Smooth muscle cell (in vitro differentiated cells): ENCODE measurements at regions not wholly inside any gene's neighbourhood (a gene's known extent, or its start where the extent isn't known, plus 50 kb on each side); places are given as distances from the start of the nearest gene placed in this dataset.

Experiments used
- DNase-seq: peaks from one replicate; lab custom pipeline; 2025; ENCODE audit not compliant: unreplicated experiment; lab: John Stamatoyannopoulos, UW
- H2AFZ ChIP-seq: fragments of 200-600 bp; sonication (generic); 2 replicates; pipeline ENCODE4 v1.6.0; 2016; ENCODE audit warnings: antibody characterized with exemption, low read depth, mild to moderate bottlenecking
- H3F3A ChIP-seq: fragments of 200-600 bp; sonication (generic); 2 replicates; pipeline ENCODE4 v1.6.0; 2017; ENCODE audit warnings: antibody characterized with exemption, low read depth
- H3K27ac ChIP-seq: fragments of 200-600 bp; sonication (generic); 2 replicates; pipeline ENCODE4 v1.5.1; 2016; ENCODE audit warnings: low read depth, mild to moderate bottlenecking
- H3K27me3 ChIP-seq: fragments of 200-600 bp; sonication (generic); 2 replicates; pipeline ENCODE4 v1.6.1; 2016; ENCODE audit warnings: low read depth, mild to moderate bottlenecking
- H3K36me3 ChIP-seq: fragments of 200-600 bp; sonication (generic); 2 replicates; pipeline ENCODE4 v1.5.1; 2016; ENCODE audit warnings: low read depth
- H3K4me1 ChIP-seq: fragments of 200-600 bp; sonication (generic); 2 replicates; pipeline ENCODE4 v1.5.1; 2016; ENCODE audit warnings: low read depth
- H3K4me2 ChIP-seq: fragments of 200-600 bp; sonication (generic); 2 replicates; pipeline ENCODE4 v1.6.0; 2016; ENCODE audit warnings: mild to moderate bottlenecking
- H3K4me3 ChIP-seq: fragments of 200-600 bp; sonication (generic); 2 replicates; pipeline ENCODE4 v1.5.1; 2016; ENCODE audit warnings: mild to moderate bottlenecking
- H3K79me2 ChIP-seq: fragments of 200-600 bp; sonication (generic); 2 replicates; pipeline ENCODE4 v1.6.0; 2016; ENCODE audit warnings: low read depth, mild to moderate bottlenecking
- H3K9ac ChIP-seq: fragments of 200-600 bp; sonication (generic); 2 replicates; pipeline ENCODE4 v1.6.0; 2016; ENCODE audit warnings: low read depth
- H3K9me3 ChIP-seq: fragments of 200-600 bp; sonication (generic); replicated peaks from 2 replicates; pipeline ENCODE4 v1.5.1; 2016; ENCODE audit warnings: low read depth
- H4K20me1 ChIP-seq: fragments of 200-600 bp; sonication (generic); 2 replicates; pipeline ENCODE4 v1.6.0; 2016; ENCODE audit warnings: low read depth
- CTCF ChIP-seq: fragments of 200-600 bp; sonication (generic); IDR thresholded peaks from 2 replicates; pipeline ENCODE4 v1.5.1; 2017; ENCODE audit warnings: borderline replicate concordance, mild to moderate bottlenecking, antibody characterized with exemption; ENCODE audit not compliant: insufficient read depth, poor library complexity, severe bottlenecking
- WGBS: methylation state at CpG from one replicate; pipeline ENCODE4 v1.1.7; 2016; ENCODE audit warnings: low lambda C conversion rate; 5-methylcytosine and 5-hydroxymethylcytosine counted together

DNA sequence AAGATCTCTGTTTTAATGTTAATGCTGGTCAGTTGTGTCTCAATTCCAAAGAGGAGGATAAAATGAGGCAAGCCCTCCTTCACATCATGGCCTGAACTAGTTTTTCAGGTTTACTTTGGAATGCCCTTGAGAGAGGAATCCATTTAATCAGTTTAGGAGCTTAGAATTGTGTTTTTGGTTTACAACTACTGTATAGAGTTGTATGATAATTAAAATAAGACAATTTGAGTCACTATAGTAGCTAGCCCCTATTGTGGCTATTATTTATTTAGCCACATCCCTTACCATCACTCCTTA is 107.8 kb upstream of the PRLR start:
- Histone ChIP-seq H3K9me3 (no peaks in the 10 kb centered on the region), H3K36me3 (no peaks in the 10 kb centered on the region), H4K20me1 (no peaks in the 10 kb centered on the region), H3K79me2 (no peaks in the 10 kb centered on the region), H3K9ac (no peak overlapping the region), H3F3A (no peaks in the 10 kb centered on the region), H3K4me3 (no peak overlapping the region), H3K27me3 (no peaks in the 10 kb centered on the region), H3K27ac (peak overlapping the region; percentile 49), H3K4me2 (no peak overlapping the region), H3K4me1 (peaks cover 5% of the 10 kb centered on the region), H2AFZ (peak overlapping the region; percentile 61)
- no peak for DNase-seq
- no peak for TF ChIP-seq CTCF

GRCh38 chr5:35337340-35338156 is 107.3 kb upstream of the PRLR start:
- Histone ChIP-seq H2AFZ (peak overlapping the region; percentile 61), H3K79me2 (no peaks in the 10 kb centered on the region), H3K9ac (no peak overlapping the region), H3K9me3 (no peaks in the 10 kb centered on the region), H4K20me1 (no peaks in the 10 kb centered on the region), H3K4me2 (no peak overlapping the region), H3F3A (no peaks in the 10 kb centered on the region), H3K4me3 (no peak overlapping the region), H3K27me3 (no peaks in the 10 kb centered on the region), H3K4me1 (peaks cover 5% of the 10 kb centered on the region), H3K27ac (peak overlapping the region; percentile 49), H3K36me3 (no peaks in the 10 kb centered on the region)
- 46% methylated on average over 7 of the region's 7 CpGs for WGBS
- TF ChIP-seq CTCF: no peak
- DNase-seq: no peak

GRCh38 chr5:35336230-35336629 is 105.9 kb upstream of the PRLR start:
- H3K9ac ChIP-seq: no peak overlapping the region
- H3K27ac ChIP-seq: no peak overlapping the region
- H3K4me3 ChIP-seq: no peak overlapping the region
- DNase-seq: no peak
- H3K9me3 ChIP-seq: no peaks in the 10 kb centered on the region
- H2AFZ ChIP-seq: no peak overlapping the region
- no peaks in the 10 kb centered on the region for H3K27me3 ChIP-seq
- no peaks in the 10 kb centered on the region for H3F3A ChIP-seq
- 60% methylated on average over 4 of the region's 4 CpGs for WGBS
- H3K36me3 ChIP-seq: no peaks in the 10 kb centered on the region
- H3K4me2 ChIP-seq: no peak overlapping the region
- no peak for TF ChIP-seq CTCF
- peaks cover 5% of the 10 kb centered on the region for H3K4me1 ChIP-seq
- H4K20me1 ChIP-seq: no peaks in the 10 kb centered on the region
- H3K79me2 ChIP-seq: no peaks in the 10 kb centered on the region

GRCh38 chr5:35335752-35336151 is 105.5 kb upstream of the PRLR start:
- Histone ChIP-seq H3K27me3 (no peaks in the 10 kb centered on the region), H3K4me1 (peaks cover 5% of the 10 kb centered on the region), H3K27ac (no peak overlapping the region), H3K36me3 (no peaks in the 10 kb centered on the region), H3K79me2 (no peaks in the 10 kb centered on the region), H3F3A (no peaks in the 10 kb centered on the region), H3K9me3 (no peaks in the 10 kb centered on the region), H3K9ac (no peak overlapping the region), H3K4me3 (no peak overlapping the region), H3K4me2 (no peak overlapping the region), H2AFZ (peak overlapping the region; percentile 62), H4K20me1 (no peaks in the 10 kb centered on the region)
- DNase-seq: no peak
- 91% methylated on average over 4 of the region's 4 CpGs for WGBS
- no peak for TF ChIP-seq CTCF
